CD14-positive monocyte (primary cell): ENCODE measurements at regions not wholly inside any gene's neighbourhood (a gene's known extent, or its start where the extent isn't known, plus 50 kb on each side); places are given as distances from the start of the nearest gene placed in this dataset.

ENCODE experiments used
- DNase-seq, 3 donors: peaks; one replicate each; pipeline ENCODE4 v3.0.0-alpha.2; 2011 to 2022
- H2AFZ ChIP-seq: 2 replicates; pipeline ENCODE4 v1.6.0; 2012; ENCODE audit warnings: mild to moderate bottlenecking, low read depth, low read length, inconsistent platforms; ENCODE audit not compliant: insufficient read depth, poor library complexity, severe bottlenecking
- H3K27ac ChIP-seq, 2 donors: 1 replicate in 1 of 2; 2 replicates in 1 of 2; pipeline ENCODE4 v1.5.1; 2012 to 2013; ENCODE audit warnings: low read length in 2 of 2, control low read depth in 1 of 2, inconsistent platforms in 1 of 2, low read depth in 1 of 2, mild to moderate bottlenecking in 1 of 2
- H3K27me3 ChIP-seq, 2 donors: one replicate each; pipeline versions ENCODE4 v1.6.0 to v1.6.1; 2011 to 2013; ENCODE audit warnings: low read length in 2 of 2; ENCODE audit not compliant: control insufficient read depth in 2 of 2, insufficient read depth in 2 of 2
- H3K36me3 ChIP-seq, 2 donors: replicated peaks in 1 of 2; 1 replicate in 1 of 2; 2 replicates in 1 of 2; pipeline versions ENCODE4 v1.5.1 to v1.6.1; 2012 to 2013; ENCODE audit warnings: low read length in 2 of 2, control low read depth in 1 of 2, inconsistent platforms in 1 of 2, mild to moderate bottlenecking in 1 of 2; ENCODE audit not compliant: insufficient read depth in 2 of 2, control insufficient read depth in 1 of 2
- H3K4me1 ChIP-seq, 2 donors: 1 replicate in 1 of 2; 2 replicates in 1 of 2; pipeline versions ENCODE4 v1.5.1 to v1.6.1; 2012 to 2013; ENCODE audit warnings: low read length in 2 of 2, control low read depth in 1 of 2, inconsistent platforms in 1 of 2, mild to moderate bottlenecking in 1 of 2, moderate library complexity in 1 of 2; ENCODE audit not compliant: insufficient read depth in 2 of 2, control insufficient read depth in 1 of 2
- H3K4me2 ChIP-seq: replicated peaks from 2 replicates; pipeline ENCODE3; 2012; ENCODE audit warnings: low read length, moderate library complexity, mild to moderate bottlenecking; ENCODE audit not compliant: poor library complexity, severe bottlenecking; ENCODE audit errors: extremely low read depth
- H3K4me3 ChIP-seq, 3 experiments: fragments of 200-600 bp in 1 of 3; sonication (generic) in 1 of 3; replicated peaks in 1 of 3; 1 replicate in 2 of 3; 2 replicates in 1 of 3; pipeline ENCODE4 v1.5.1; 2011 to 2013; ENCODE audit warnings: low read length in 3 of 3, mild to moderate bottlenecking in 3 of 3, control low read depth in 2 of 3, low read depth in 2 of 3, inconsistent platforms in 1 of 3, moderate library complexity in 1 of 3
- H3K79me2 ChIP-seq: 2 replicates; pipeline ENCODE4 v1.6.0; 2012; ENCODE audit warnings: mild to moderate bottlenecking, control low read depth, inconsistent platforms, low read length, moderate library complexity; ENCODE audit not compliant: insufficient read depth
- H3K9ac ChIP-seq: 2 replicates; pipeline ENCODE4 v1.6.0; 2017; ENCODE audit warnings: low read length, mild to moderate bottlenecking; ENCODE audit not compliant: insufficient read depth, poor library complexity, severe bottlenecking
- H3K9me3 ChIP-seq, 2 donors: replicated peaks in 1 of 2; 1 replicate in 1 of 2; 2 replicates in 1 of 2; pipeline versions ENCODE4 v1.5.1 to v1.6.1; 2012 to 2013; ENCODE audit warnings: low read length in 2 of 2, control low read depth in 1 of 2; ENCODE audit not compliant: control insufficient read depth in 1 of 2, insufficient read depth in 1 of 2
- H4K20me1 ChIP-seq: 2 replicates; pipeline ENCODE4 v1.6.0; 2012; ENCODE audit warnings: mild to moderate bottlenecking, low read length, control low read depth, moderate library complexity; ENCODE audit not compliant: insufficient read depth
- H3K27ac Mint-ChIP-seq, 7 donors: one replicate each; pipeline ENCODE4 v1.8.0; 2020; ENCODE audit warnings: mild to moderate bottlenecking in 7 of 7, mixed read lengths in 7 of 7, moderate library complexity in 6 of 7, inconsistent platforms in 2 of 7
- H3K27me3 Mint-ChIP-seq, 3 donors: one replicate each; pipeline ENCODE4 v1.8.0; 2021 to 2022; ENCODE audit warnings: low read depth in 3 of 3, mild to moderate bottlenecking in 3 of 3, mixed read lengths in 3 of 3, moderate library complexity in 3 of 3, inconsistent platforms in 1 of 3
- H3K36me3 Mint-ChIP-seq, 2 donors: one replicate each; pipeline ENCODE4 v1.8.0; 2020; ENCODE audit warnings: mixed read lengths in 2 of 2, inconsistent platforms in 1 of 2, mild to moderate bottlenecking in 1 of 2
- H3K4me1 Mint-ChIP-seq: one replicate; pipeline ENCODE4 v1.8.0; 2020; ENCODE audit warnings: mild to moderate bottlenecking, mixed read lengths
- H3K4me3 Mint-ChIP-seq, 2 donors: one replicate each; pipeline ENCODE4 v1.8.0; 2020; ENCODE audit warnings: mild to moderate bottlenecking in 2 of 2, mixed read lengths in 2 of 2, moderate library complexity in 1 of 2
- H3K9me3 Mint-ChIP-seq, 7 donors: one replicate each; pipeline ENCODE4 v1.8.0; 2020 to 2022; ENCODE audit warnings: mixed read lengths in 7 of 7, mild to moderate bottlenecking in 6 of 7, moderate library complexity in 6 of 7, inconsistent platforms in 2 of 7
- WGBS: methylation state at CpG from one replicate; pipeline ENCODE4 v1.1.5; 2013; ENCODE audit warnings: missing lambda C conversion rate; ENCODE audit not compliant: insufficient coverage; 5-methylcytosine and 5-hydroxymethylcytosine counted together
- intact Hi-C, 2 donors: fragments of 100-400 bp; cut with micrococcal nuclease; formaldehyde crosslinking; loops; one replicate each; pipeline versions ENCODE4 v1.15.0 to v1.15.1; 2023
- TF ChIP-seq, protein P1 (sequence below): fragments of 200-600 bp; IDR thresholded peaks from one replicate; pipeline ENCODE4 v1.8.0; 2022; ENCODE audit warnings: antibody characterized with exemption, mild to moderate bottlenecking

DNA sequence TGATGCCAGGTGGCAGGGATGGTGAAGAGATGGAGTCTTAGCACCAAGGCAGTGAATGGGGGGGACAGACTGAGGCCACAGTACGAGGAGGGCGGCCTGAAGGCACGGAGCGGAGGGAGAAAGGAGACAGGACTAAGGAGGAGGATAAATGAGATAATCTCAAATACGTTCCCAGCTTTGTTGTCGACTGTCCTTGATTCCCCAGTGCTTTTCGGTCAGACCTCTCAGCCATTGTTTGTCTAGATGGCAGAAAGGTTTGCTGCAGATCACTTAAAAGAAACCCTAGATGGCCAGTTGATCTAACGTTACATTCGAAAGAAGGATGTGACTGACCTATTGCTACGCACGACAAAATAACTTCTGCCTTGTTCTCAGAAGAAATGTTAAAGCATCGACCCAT is 479.0 kb downstream of the GATA3 start:
- Mint-ChIP-seq H3K4me3 (no peak overlapping the region), H3K36me3 (no peaks in the 10 kb centered on the region), H3K9me3 (peaks cover 0 to 6% (median 4%) of the 10 kb centered on the region in 7 donors), H3K27me3 (peaks cover 2 to 7% (median 3%) of the 10 kb centered on the region in 3 donors), H3K27ac (no peak overlapping the region), H3K4me1 (no peaks in the 10 kb centered on the region)
- H3K9me3 ChIP-seq, result no peaks in the 10 kb centered on the region
- intact Hi-C loops, result no loop called here
- no peak overlapping the region for H3K27ac ChIP-seq
- no peak overlapping the region for H3K9ac ChIP-seq
- no peaks in the 10 kb centered on the region for H3K36me3 ChIP-seq
- no peak overlapping the region for H2AFZ ChIP-seq
- no peaks in the 10 kb centered on the region for H3K27me3 ChIP-seq
- WGBS, result 96% methylated on average over 12 of the region's 12 CpGs
- DNase-seq, result no peak
- TF ChIP-seq, protein P1, sequence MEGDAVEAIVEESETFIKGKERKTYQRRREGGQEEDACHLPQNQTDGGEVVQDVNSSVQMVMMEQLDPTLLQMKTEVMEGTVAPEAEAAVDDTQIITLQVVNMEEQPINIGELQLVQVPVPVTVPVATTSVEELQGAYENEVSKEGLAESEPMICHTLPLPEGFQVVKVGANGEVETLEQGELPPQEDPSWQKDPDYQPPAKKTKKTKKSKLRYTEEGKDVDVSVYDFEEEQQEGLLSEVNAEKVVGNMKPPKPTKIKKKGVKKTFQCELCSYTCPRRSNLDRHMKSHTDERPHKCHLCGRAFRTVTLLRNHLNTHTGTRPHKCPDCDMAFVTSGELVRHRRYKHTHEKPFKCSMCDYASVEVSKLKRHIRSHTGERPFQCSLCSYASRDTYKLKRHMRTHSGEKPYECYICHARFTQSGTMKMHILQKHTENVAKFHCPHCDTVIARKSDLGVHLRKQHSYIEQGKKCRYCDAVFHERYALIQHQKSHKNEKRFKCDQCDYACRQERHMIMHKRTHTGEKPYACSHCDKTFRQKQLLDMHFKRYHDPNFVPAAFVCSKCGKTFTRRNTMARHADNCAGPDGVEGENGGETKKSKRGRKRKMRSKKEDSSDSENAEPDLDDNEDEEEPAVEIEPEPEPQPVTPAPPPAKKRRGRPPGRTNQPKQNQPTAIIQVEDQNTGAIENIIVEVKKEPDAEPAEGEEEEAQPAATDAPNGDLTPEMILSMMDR, result no peak
- no peaks in the 10 kb centered on the region for H3K79me2 ChIP-seq
- no peak overlapping the region for H3K4me3 ChIP-seq
- H3K4me2 ChIP-seq, result no peak overlapping the region
- no peaks in the 10 kb centered on the region for H3K4me1 ChIP-seq
- H4K20me1 ChIP-seq, result no peaks in the 10 kb centered on the region

DNA sequence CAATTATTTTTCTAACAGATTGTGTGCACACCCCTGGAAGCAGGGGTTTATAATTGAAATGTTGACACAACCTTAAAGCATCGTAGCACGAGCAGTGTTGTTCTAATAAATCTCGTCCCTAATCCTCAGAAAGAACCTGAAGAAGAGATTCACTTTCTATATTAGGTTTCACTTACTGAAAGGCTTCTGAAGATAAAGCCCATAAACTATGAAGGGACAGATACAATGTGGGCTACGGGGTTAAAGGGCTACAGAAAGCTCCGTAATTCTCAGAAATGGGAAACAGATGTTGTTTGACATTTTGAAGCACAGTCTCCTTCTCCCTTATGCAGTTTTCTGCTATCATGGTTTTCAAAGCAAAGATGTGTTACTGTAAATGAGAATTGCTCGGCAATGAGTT is 479.6 kb downstream of the GATA3 start:
- Histone ChIP-seq H3K4me2 (no peak overlapping the region), H3K27ac (no peak overlapping the region), H3K9ac (no peak overlapping the region), H4K20me1 (no peaks in the 10 kb centered on the region), H3K9me3 (no peaks in the 10 kb centered on the region), H2AFZ (no peak overlapping the region), H3K4me3 (no peak overlapping the region), H3K4me1 (no peaks in the 10 kb centered on the region), H3K36me3 (no peaks in the 10 kb centered on the region), H3K79me2 (no peaks in the 10 kb centered on the region), H3K27me3 (no peaks in the 10 kb centered on the region)
- 50% methylated on average over 2 of the region's 6 CpGs for WGBS
- H3K27me3 Mint-ChIP-seq, result peaks cover 0 to 7% (median 3%) of the 10 kb centered on the region in 3 donors
- DNase-seq, result no peak
- H3K4me3 Mint-ChIP-seq, result no peak overlapping the region
- TF ChIP-seq, protein P1, result no peak
- no peak overlapping the region for H3K27ac Mint-ChIP-seq
- H3K4me1 Mint-ChIP-seq, result no peaks in the 10 kb centered on the region
- intact Hi-C loops, result no loop called here
- peaks cover 0 to 5% (median 2%) of the 10 kb centered on the region in 7 donors for H3K9me3 Mint-ChIP-seq
- no peaks in the 10 kb centered on the region for H3K36me3 Mint-ChIP-seq
